ENCODE measurements at regions not wholly inside any gene's neighbourhood (a gene's known extent, or its start where the extent isn't known, plus 50 kb on each side); places are given as distances from the start of the nearest gene placed in this dataset.

GRCh38 chr3:69658514-69659140, 80.6 kb upstream of the MITF start:
- TF ChIP-seq CTCF (IDR thresholded peaks at IDR 0.05): no peak
- TF ChIP-seq EP300 (IDR thresholded peaks at IDR 0.05): no peak
